ENCODE measurements at regions not wholly inside any gene's neighbourhood (a gene's known extent, or its start where the extent isn't known, plus 50 kb on each side); places are given as distances from the start of the nearest gene placed in this dataset.

GRCh38 chr4:179563741-179564140 is 2121.5 kb upstream of the AGA start:
- ATAC-seq (ENCODE audit: low read depth) (no peak), DNase-seq (ENCODE audit: low spot score) (no peak)
- peaks cover 2% of the 10 kb centered on the region for H3K9me3 ChIP-seq (ENCODE audit: severe bottlenecking)
- no peak for TF ChIP-seq CTCF (IDR thresholded peaks at IDR 0.05; ENCODE audit: poor library complexity, severe bottlenecking)
- H3K4me3 ChIP-seq (ENCODE audit: severe bottlenecking), result no peak overlapping the region
- no peaks in the 10 kb centered on the region for H3K4me1 ChIP-seq (ENCODE audit: insufficient read depth, poor library complexity, severe bottlenecking)
- no peak overlapping the region for H3K27ac ChIP-seq (ENCODE audit: poor library complexity, severe bottlenecking)
- H3K27me3 ChIP-seq (ENCODE audit: insufficient read depth, poor library complexity, severe bottlenecking), result no peaks in the 10 kb centered on the region
- no peaks in the 10 kb centered on the region for H3K36me3 ChIP-seq (ENCODE audit: low read depth)

GRCh38 chr4:179569549-179569948 is 2127.3 kb upstream of the AGA start:
- ATAC-seq (ENCODE audit: low read depth), result no peak
- TF ChIP-seq CTCF (IDR thresholded peaks at IDR 0.05; ENCODE audit: poor library complexity, severe bottlenecking), result no peak
- Histone ChIP-seq H3K4me3 (ENCODE audit: severe bottlenecking) (no peak overlapping the region), H3K9me3 (ENCODE audit: severe bottlenecking) (peaks cover 2% of the 10 kb centered on the region), H3K36me3 (ENCODE audit: low read depth) (no peaks in the 10 kb centered on the region), H3K27ac (ENCODE audit: poor library complexity, severe bottlenecking) (no peak overlapping the region), H3K27me3 (ENCODE audit: insufficient read depth, poor library complexity, severe bottlenecking) (no peaks in the 10 kb centered on the region), H3K4me1 (ENCODE audit: insufficient read depth, poor library complexity, severe bottlenecking) (no peaks in the 10 kb centered on the region)
- no peak for DNase-seq (ENCODE audit: low spot score)

- TF ChIP-seq CTCF (IDR thresholded peaks at IDR 0.05; ENCODE audit: poor library complexity, severe bottlenecking), result no peak
- H3K4me3 ChIP-seq (ENCODE audit: severe bottlenecking), result no peak overlapping the region
- no peak overlapping the region for H3K27ac ChIP-seq (ENCODE audit: poor library complexity, severe bottlenecking)
- ATAC-seq (ENCODE audit: low read depth), result no peak
- DNase-seq (ENCODE audit: low spot score), result no peak
- H3K9me3 ChIP-seq (ENCODE audit: severe bottlenecking), result no peaks in the 10 kb centered on the region
- no peaks in the 10 kb centered on the region for H3K36me3 ChIP-seq (ENCODE audit: low read depth)
- no peaks in the 10 kb centered on the region for H3K4me1 ChIP-seq (ENCODE audit: insufficient read depth, poor library complexity, severe bottlenecking)
- H3K27me3 ChIP-seq (ENCODE audit: insufficient read depth, poor library complexity, severe bottlenecking), result no peaks in the 10 kb centered on the region
Observed at GRCh38 chr4:179582164-179582905, 2140.1 kb upstream of the AGA start.

- Histone ChIP-seq H3K36me3 (ENCODE audit: low read depth) (no peaks in the 10 kb centered on the region), H3K9me3 (ENCODE audit: severe bottlenecking) (no peaks in the 10 kb centered on the region), H3K27me3 (ENCODE audit: insufficient read depth, poor library complexity, severe bottlenecking) (no peaks in the 10 kb centered on the region), H3K27ac (ENCODE audit: poor library complexity, severe bottlenecking) (no peak overlapping the region), H3K4me1 (ENCODE audit: insufficient read depth, poor library complexity, severe bottlenecking) (no peaks in the 10 kb centered on the region), H3K4me3 (ENCODE audit: severe bottlenecking) (no peak overlapping the region)
- DNase-seq (ENCODE audit: low spot score) (no peak), ATAC-seq (ENCODE audit: low read depth) (no peak)
- TF ChIP-seq CTCF (IDR thresholded peaks at IDR 0.05; ENCODE audit: poor library complexity, severe bottlenecking), result no peak
Observed at GRCh38 chr4:179583221-179583620, 2141.0 kb upstream of the AGA start.

GRCh38 chr4:179584101-179584500 is 2141.9 kb upstream of the AGA start:
- TF ChIP-seq CTCF (IDR thresholded peaks at IDR 0.05; ENCODE audit: poor library complexity, severe bottlenecking), result no peak
- Histone ChIP-seq H3K27me3 (ENCODE audit: insufficient read depth, poor library complexity, severe bottlenecking) (no peaks in the 10 kb centered on the region), H3K4me1 (ENCODE audit: insufficient read depth, poor library complexity, severe bottlenecking) (no peaks in the 10 kb centered on the region), H3K36me3 (ENCODE audit: low read depth) (no peaks in the 10 kb centered on the region), H3K9me3 (ENCODE audit: severe bottlenecking) (no peaks in the 10 kb centered on the region), H3K4me3 (ENCODE audit: severe bottlenecking) (no peak overlapping the region), H3K27ac (ENCODE audit: poor library complexity, severe bottlenecking) (no peak overlapping the region)
- ATAC-seq (ENCODE audit: low read depth) (no peak), DNase-seq (ENCODE audit: low spot score) (no peak)

Data from RWPE2 (cell line).